ENCODE measurements at regions not wholly inside any gene's neighbourhood (a gene's known extent, or its start where the extent isn't known, plus 50 kb on each side); places are given as distances from the start of the nearest gene placed in this dataset.

GRCh38 chr5:29885595-29885994 lies 1307.9 kb upstream of the CDH6 start:
- Histone ChIP-seq H3K4me1 (ENCODE audit: low read depth, poor library complexity, severe bottlenecking) (no peaks in the 10 kb centered on the region), H3K27me3 (ENCODE audit: insufficient read depth, low read depth) (no peaks in the 10 kb centered on the region), H4K20me1 (ENCODE audit: insufficient read depth) (no peaks in the 10 kb centered on the region), H3K9ac (no peak overlapping the region), H3K4me3 (IDR thresholded peaks at IDR 0.05; ENCODE audit: insufficient read depth, low read depth, low read length) (no peak overlapping the region), H3K27ac (no peak overlapping the region), H2AFZ (ENCODE audit: low read depth) (no peak overlapping the region), H3K4me2 (no peak overlapping the region), H3K79me2 (ENCODE audit: insufficient read depth, low read depth) (no peaks in the 10 kb centered on the region), H3K36me3 (ENCODE audit: insufficient read depth) (no peaks in the 10 kb centered on the region)
- TF ChIP-seq CTCF (conservative IDR thresholded peaks at IDR 0.05; ENCODE audit: low read depth, low read length), result no peak

- H3K36me3 ChIP-seq (ENCODE audit: insufficient read depth), result no peaks in the 10 kb centered on the region
- H4K20me1 ChIP-seq (ENCODE audit: insufficient read depth), result no peaks in the 10 kb centered on the region
- TF ChIP-seq CTCF (conservative IDR thresholded peaks at IDR 0.05; ENCODE audit: low read depth, low read length), result no peak
- H3K9ac ChIP-seq, result no peak overlapping the region
- H3K4me2 ChIP-seq, result no peak overlapping the region
- no peak overlapping the region for H3K4me3 ChIP-seq (IDR thresholded peaks at IDR 0.05; ENCODE audit: insufficient read depth, low read depth, low read length)
- H3K79me2 ChIP-seq (ENCODE audit: insufficient read depth, low read depth), result no peaks in the 10 kb centered on the region
- no peak overlapping the region for H2AFZ ChIP-seq (ENCODE audit: low read depth)
- no peaks in the 10 kb centered on the region for H3K27me3 ChIP-seq (ENCODE audit: insufficient read depth, low read depth)
- H3K4me1 ChIP-seq (ENCODE audit: low read depth, poor library complexity, severe bottlenecking), result no peaks in the 10 kb centered on the region
- no peak overlapping the region for H3K27ac ChIP-seq
Measured at GRCh38 chr5:29882036-29882435, 1311.5 kb upstream of the CDH6 start.

GRCh38 chr5:29879401-29879800 lies 1314.1 kb upstream of the CDH6 start:
- Histone ChIP-seq H4K20me1 (ENCODE audit: insufficient read depth) (no peaks in the 10 kb centered on the region), H3K36me3 (ENCODE audit: insufficient read depth) (no peaks in the 10 kb centered on the region), H3K9ac (no peak overlapping the region), H3K79me2 (ENCODE audit: insufficient read depth, low read depth) (no peaks in the 10 kb centered on the region), H3K4me1 (ENCODE audit: low read depth, poor library complexity, severe bottlenecking) (no peaks in the 10 kb centered on the region), H2AFZ (ENCODE audit: low read depth) (no peak overlapping the region), H3K4me2 (no peak overlapping the region), H3K27ac (no peak overlapping the region), H3K4me3 (IDR thresholded peaks at IDR 0.05; ENCODE audit: insufficient read depth, low read depth, low read length) (no peak overlapping the region), H3K27me3 (ENCODE audit: insufficient read depth, low read depth) (no peaks in the 10 kb centered on the region)
- TF ChIP-seq CTCF (conservative IDR thresholded peaks at IDR 0.05; ENCODE audit: low read depth, low read length), result no peak

GRCh38 chr5:29878599-29878998 lies 1314.9 kb upstream of the CDH6 start:
- H3K4me2 ChIP-seq, result no peak overlapping the region
- no peaks in the 10 kb centered on the region for H3K4me1 ChIP-seq (ENCODE audit: low read depth, poor library complexity, severe bottlenecking)
- TF ChIP-seq CTCF (conservative IDR thresholded peaks at IDR 0.05; ENCODE audit: low read depth, low read length), result no peak
- no peak overlapping the region for H2AFZ ChIP-seq (ENCODE audit: low read depth)
- H3K79me2 ChIP-seq (ENCODE audit: insufficient read depth, low read depth), result no peaks in the 10 kb centered on the region
- no peaks in the 10 kb centered on the region for H3K27me3 ChIP-seq (ENCODE audit: insufficient read depth, low read depth)
- no peak overlapping the region for H3K4me3 ChIP-seq (IDR thresholded peaks at IDR 0.05; ENCODE audit: insufficient read depth, low read depth, low read length)
- no peak overlapping the region for H3K9ac ChIP-seq
- no peak overlapping the region for H3K27ac ChIP-seq
- H4K20me1 ChIP-seq (ENCODE audit: insufficient read depth), result no peaks in the 10 kb centered on the region
- H3K36me3 ChIP-seq (ENCODE audit: insufficient read depth), result no peaks in the 10 kb centered on the region

- no peak for TF ChIP-seq CTCF (conservative IDR thresholded peaks at IDR 0.05; ENCODE audit: low read depth, low read length)
- H3K79me2 ChIP-seq (ENCODE audit: insufficient read depth, low read depth), result no peaks in the 10 kb centered on the region
- no peak overlapping the region for H3K4me3 ChIP-seq (IDR thresholded peaks at IDR 0.05; ENCODE audit: insufficient read depth, low read depth, low read length)
- no peaks in the 10 kb centered on the region for H3K4me1 ChIP-seq (ENCODE audit: low read depth, poor library complexity, severe bottlenecking)
- H3K27ac ChIP-seq, result no peak overlapping the region
- H3K9ac ChIP-seq, result no peak overlapping the region
- H3K36me3 ChIP-seq (ENCODE audit: insufficient read depth), result no peaks in the 10 kb centered on the region
- H3K4me2 ChIP-seq, result no peak overlapping the region
- no peaks in the 10 kb centered on the region for H4K20me1 ChIP-seq (ENCODE audit: insufficient read depth)
- H3K27me3 ChIP-seq (ENCODE audit: insufficient read depth, low read depth), result no peaks in the 10 kb centered on the region
- no peak overlapping the region for H2AFZ ChIP-seq (ENCODE audit: low read depth)
Measured at GRCh38 chr5:29867155-29867554, 1326.3 kb upstream of the CDH6 start.
